Lung microvascular endothelial cell (primary cell): ENCODE measurements at regions not wholly inside any gene's neighbourhood (a gene's known extent, or its start where the extent isn't known, plus 50 kb on each side); places are given as distances from the start of the nearest gene placed in this dataset.

ENCODE experiments used
- DNase-seq, 2 donors: peaks; one replicate each; pipeline versions ENCODE4 v3.0.0 to v3.0.0-alpha.2; 2010; ENCODE audit warnings: low read depth in 2 of 2

GRCh38 chr16:73845238-73846006, 451.2 kb upstream of the PSMD7 start:
- DNase-seq: no peak

- no peak for DNase-seq
These were observed 455.9 kb upstream of the PSMD7 start for GRCh38 chr16:73840728-73841127.

- no peak for DNase-seq
These were observed 465.4 kb upstream of the PSMD7 start for GRCh38 chr16:73831220-73831619.

- no peak for DNase-seq
These were observed 473.3 kb upstream of the PSMD7 start for GRCh38 chr16:73823205-73823849.

- no peak for DNase-seq
These were observed 478.9 kb upstream of the PSMD7 start for GRCh38 chr16:73817526-73818324.

- no peak for DNase-seq
These were observed 483.1 kb upstream of the PSMD7 start for GRCh38 chr16:73813527-73813926.

- DNase-seq: no peak
These were observed 492.2 kb upstream of the PSMD7 start for GRCh38 chr16:73804456-73804855.

- no peak for DNase-seq
These were observed 498.1 kb upstream of the PSMD7 start for GRCh38 chr16:73798471-73798870.

- no peak for DNase-seq
These were observed 499.5 kb upstream of the PSMD7 start for GRCh38 chr16:73797115-73797514.

GRCh38 chr16:73796241-73796640, 500.4 kb upstream of the PSMD7 start:
- no peak for DNase-seq

GRCh38 chr16:73794994-73795393, 501.6 kb upstream of the PSMD7 start:
- no peak for DNase-seq

- DNase-seq: no peak
These were observed 502.7 kb upstream of the PSMD7 start for GRCh38 chr16:73793871-73794437.

GRCh38 chr16:73793260-73793659, 503.4 kb upstream of the PSMD7 start:
- DNase-seq: no peak

- DNase-seq: no peak
These were observed 504.2 kb upstream of the PSMD7 start for GRCh38 chr16:73792199-73793020.

- DNase-seq: no peak
These were observed 515.3 kb upstream of the PSMD7 start for GRCh38 chr16:73781297-73781696.

- no peak for DNase-seq
These were observed 517.7 kb upstream of the PSMD7 start for GRCh38 chr16:73778887-73779286.

GRCh38 chr16:73775841-73776388, 520.7 kb upstream of the PSMD7 start:
- DNase-seq: no peak

- DNase-seq: no peak
These were observed 525.2 kb upstream of the PSMD7 start for GRCh38 chr16:73771196-73772064.

GRCh38 chr16:73768786-73769203, 527.8 kb upstream of the PSMD7 start:
- no peak for DNase-seq

- DNase-seq: no peak
These were observed 532.3 kb upstream of the PSMD7 start for GRCh38 chr16:73764321-73764720.
